IMR-90 (cell line): ENCODE measurements at regions not wholly inside any gene's neighbourhood (a gene's known extent, or its start where the extent isn't known, plus 50 kb on each side); places are given as distances from the start of the nearest gene placed in this dataset.

Experiments used
- ATAC-seq: fragments of 200-7000 bp; cut with Tn5 transposase; 2 replicates; pipeline ENCODE4 v1.9.1; 2020; ENCODE audit warnings: low read depth, mild to moderate bottlenecking, moderate library complexity
- BruUV-seq: library from RNA; stranded (reverse); fragments of 400-500 nt; replicated peaks from 2 replicates; lab custom pipeline; 2021; lab: Mats Ljungman, UMichigan
- CTCF ChIA-PET: fragments of 300-600 bp; formaldehyde crosslinking; extraction: SDS; loops from one replicate; lab custom pipeline; 2021; ENCODE audit warnings: antibody characterized with exemption; lab: Yijun Ruan, JAX
- POLR2A ChIA-PET: fragments of 300-600 bp; sonication (Branson Sonifier 250); formaldehyde crosslinking; loops from one replicate; lab custom pipeline; 2022; ENCODE audit warnings: antibody characterized with exemption; ENCODE audit not compliant: unreplicated experiment; lab: Charles Lee
- DNase-seq: peaks from one replicate; pipeline ENCODE4 v3.0.0; 2013
- H2AFZ ChIP-seq: replicated peaks from 2 replicates; pipeline ENCODE3; 2013; ENCODE audit warnings: low read length, mild to moderate bottlenecking; ENCODE audit not compliant: poor library complexity
- H2AK5ac ChIP-seq: 2 replicates; pipeline ENCODE4 v1.6.1; 2013; ENCODE audit warnings: low read depth, low read length, inconsistent platforms
- H2AK9ac ChIP-seq: replicated peaks from 2 replicates; pipeline ENCODE3; 2013; ENCODE audit warnings: mild to moderate bottlenecking, low read depth, low read length, moderate library complexity; ENCODE audit not compliant: poor library complexity
- H2BK120ac ChIP-seq: 2 replicates; pipeline ENCODE4 v1.6.1; 2013; ENCODE audit warnings: low read depth, low read length, inconsistent platforms
- H2BK15ac ChIP-seq: 3 replicates; pipeline ENCODE4 v1.6.1; 2013; ENCODE audit warnings: low read depth, low read length, inconsistent platforms
- H2BK20ac ChIP-seq: 2 replicates; pipeline ENCODE4 v1.6.1; 2013; ENCODE audit warnings: low read depth, mild to moderate bottlenecking, inconsistent platforms, low read length, moderate library complexity
- H2BK5ac ChIP-seq: 2 replicates; pipeline ENCODE4 v1.6.1; 2013; ENCODE audit warnings: mild to moderate bottlenecking, low read depth, low read length, inconsistent platforms; ENCODE audit not compliant: poor library complexity, severe bottlenecking
- H3K14ac ChIP-seq: replicated peaks from 2 replicates; pipeline ENCODE4 v1.6.1; 2013; ENCODE audit warnings: low read depth, low read length, inconsistent platforms
- H3K18ac ChIP-seq: 2 replicates; pipeline ENCODE4 v1.6.1; 2013; ENCODE audit warnings: low read depth, low read length, control low read depth
- H3K23ac ChIP-seq: 2 replicates; pipeline ENCODE4 v1.6.1; 2013; ENCODE audit warnings: low read depth, low read length, inconsistent platforms
- H3K27ac ChIP-seq: 2 replicates; pipeline ENCODE4 v1.5.1; 2013; ENCODE audit warnings: mild to moderate bottlenecking, control low read depth, low read length; ENCODE audit not compliant: insufficient read depth
- H3K27me3 ChIP-seq: 2 replicates; pipeline ENCODE4 v1.6.1; 2013; ENCODE audit warnings: low read length; ENCODE audit not compliant: control insufficient read depth, insufficient read depth
- H3K36me3 ChIP-seq: 2 replicates; pipeline ENCODE4 v1.6.1; 2013; ENCODE audit warnings: low read length, mixed read lengths; ENCODE audit not compliant: control insufficient read depth, insufficient read depth
- H3K4ac ChIP-seq: 2 replicates; pipeline ENCODE4 v1.6.1; 2013; ENCODE audit warnings: low read depth, low read length, inconsistent platforms
- H3K4me1 ChIP-seq: 2 replicates; pipeline ENCODE4 v1.6.1; 2013; ENCODE audit warnings: low read length, mixed read lengths; ENCODE audit not compliant: control insufficient read depth, insufficient read depth
- H3K4me2 ChIP-seq: 2 replicates; pipeline ENCODE4 v1.6.1; 2013; ENCODE audit warnings: low read depth, mild to moderate bottlenecking, control low read depth, low read length, moderate library complexity
- H3K4me3 ChIP-seq: 2 replicates; pipeline ENCODE4 v1.5.1; 2013; ENCODE audit warnings: low read depth, mild to moderate bottlenecking, control low read depth, low read length, moderate library complexity; ENCODE audit not compliant: insufficient read depth
- H3K56ac ChIP-seq: 2 replicates; pipeline ENCODE4 v1.6.1; 2013; ENCODE audit warnings: low read length, inconsistent platforms; ENCODE audit not compliant: insufficient read depth; ENCODE audit errors: extremely low read depth
- H3K79me1 ChIP-seq, 2 experiments: 2 replicates each; pipeline ENCODE4 v1.6.1; 2013; ENCODE audit warnings: low read length in 2 of 2, inconsistent platforms in 1 of 2, low read depth in 1 of 2
- H3K9ac ChIP-seq: 2 replicates; pipeline ENCODE4 v1.6.1; 2013; ENCODE audit warnings: low read depth, low read length, control low read depth
- H3K9me1 ChIP-seq: 2 replicates; pipeline ENCODE4 v1.6.1; 2013; ENCODE audit warnings: low read length, inconsistent platforms; ENCODE audit not compliant: insufficient read depth
- H3K9me3 ChIP-seq: 2 replicates; pipeline ENCODE4 v1.6.1; 2013; ENCODE audit warnings: low read length; ENCODE audit not compliant: control insufficient read depth, insufficient read depth
- H4K20me1 ChIP-seq: 2 replicates; pipeline ENCODE4 v1.6.1; 2013; ENCODE audit warnings: low read length, inconsistent platforms; ENCODE audit not compliant: insufficient read depth
- H4K5ac ChIP-seq: 2 replicates; pipeline ENCODE4 v1.6.1; 2013; ENCODE audit warnings: mild to moderate bottlenecking, low read depth, low read length, control low read depth
- H4K8ac ChIP-seq, 2 experiments: 2 replicates each; pipeline ENCODE4 v1.6.1; 2013; ENCODE audit warnings: low read depth in 2 of 2, low read length in 2 of 2, control low read depth in 1 of 2, inconsistent platforms in 1 of 2
- H4K91ac ChIP-seq: 2 replicates; pipeline ENCODE4 v1.6.1; 2013; ENCODE audit warnings: low read depth, low read length, inconsistent platforms; ENCODE audit not compliant: insufficient read depth
- FOS ChIP-seq: fragments of 150-350 bp; IDR thresholded peaks from 2 replicates; pipeline ENCODE4 v1.6.1; 2016; ENCODE audit warnings: low read depth, low read length
- WGBS, 2 experiments: methylation state at CpG; one replicate each; pipeline versions ENCODE4 v1.1.5 to v1.1.7; 2013; ENCODE audit warnings: missing lambda C conversion rate in 2 of 2; ENCODE audit not compliant: insufficient read length in 1 of 2; ENCODE audit errors: extremely low coverage in 2 of 2; 5-methylcytosine and 5-hydroxymethylcytosine counted together
- dilution Hi-C: fragments of 300-500 bp; cut with HindIII; formaldehyde crosslinking; loops from one replicate; pipeline ENCODE4 v1.14.3; 2018; ENCODE audit warnings: low sequenced_read_pairs; ENCODE audit not compliant: unreplicated experiment
- in situ Hi-C: fragments of 300-500 bp; cut with MboI; formaldehyde crosslinking; loops from 3 replicates; pipeline ENCODE4 v1.14.3; 2019; ENCODE audit warnings: low sequenced_read_pairs, inconsistent platforms, mixed read lengths
- intact Hi-C: fragments of 100-400 bp; cut with micrococcal nuclease; formaldehyde crosslinking; loops from 2 replicates; pipeline ENCODE4 v1.10.0; 2022
- TF ChIP-seq, protein P1 (sequence below): conservative IDR thresholded peaks from 2 replicates; pipeline ENCODE4 v1.5.1; 2012; ENCODE audit warnings: mild to moderate bottlenecking, low read depth, low read length, improper control_type of control experiment

DNA sequence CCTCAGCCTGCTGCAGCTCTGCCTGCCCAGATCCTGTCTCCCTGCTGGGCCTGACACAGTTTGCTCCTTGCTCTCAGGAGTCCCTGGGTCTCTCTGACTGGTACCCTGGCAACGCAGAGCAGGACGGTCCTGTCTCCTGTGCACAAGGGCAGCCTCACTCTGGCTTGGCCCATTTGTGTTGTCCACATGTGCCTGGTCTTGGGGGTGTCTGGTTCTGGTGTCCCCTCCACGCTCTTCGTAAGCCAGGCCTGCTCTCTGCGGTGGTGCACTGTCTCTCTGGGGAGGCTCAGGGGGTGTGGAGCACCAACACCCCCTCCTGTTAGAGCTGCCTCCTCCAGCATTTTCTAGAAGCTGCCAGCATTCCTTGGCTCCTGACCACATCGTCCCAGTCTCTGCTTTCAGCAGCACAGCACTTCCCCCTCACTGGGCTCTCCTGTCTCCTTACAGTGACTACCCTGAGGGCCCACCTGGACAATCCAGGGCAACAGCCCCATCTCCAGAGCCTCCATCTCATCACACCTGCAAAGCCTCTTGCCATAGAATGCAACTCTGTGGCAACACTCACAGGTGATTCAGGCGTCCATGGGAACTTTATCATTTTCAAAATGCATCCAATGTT, 235.6 kb upstream of the HS6ST1 start:
- H2BK5ac ChIP-seq = no peak overlapping the region
- no peaks in the 10 kb centered on the region for H3K9me1 ChIP-seq
- no peak overlapping the region for H4K8ac ChIP-seq
- no peak overlapping the region for H2BK20ac ChIP-seq
- dilution Hi-C loops = no loop called here
- peaks cover 5% of the 10 kb centered on the region; the same call in 1 of the 2 replicates for H3K9me3 ChIP-seq
- BruUV-seq = no TSS peak
- ATAC-seq = no peak
- POLR2A ChIA-PET = no interaction called here
- no peaks in the 10 kb centered on the region for H3K27me3 ChIP-seq
- H3K4me1 ChIP-seq = peaks cover 7% of the 10 kb centered on the region
- H2AK5ac ChIP-seq = no peak overlapping the region
- no peak overlapping the region for H3K4me2 ChIP-seq
- no peaks in the 10 kb centered on the region for H3K79me1 ChIP-seq
- no peak overlapping the region for H2BK15ac ChIP-seq
- H3K27ac ChIP-seq = no peak overlapping the region
- H3K18ac ChIP-seq = no peak overlapping the region
- in situ Hi-C loops = no loop called here
- H3K9ac ChIP-seq = no peak overlapping the region
- no peak overlapping the region for H3K23ac ChIP-seq
- CTCF ChIA-PET = no interaction called here
- H3K14ac ChIP-seq = no peak overlapping the region
- WGBS, 2 experiments = 92% methylated on average over 2 of the region's 7 CpGs; no CpG with 5 or more reads in 1 of the 2 experiments
- H3K4me3 ChIP-seq = no peak overlapping the region
- no peak overlapping the region for H2AFZ ChIP-seq
- H3K56ac ChIP-seq = no peak overlapping the region
- H2BK120ac ChIP-seq = no peak overlapping the region
- H3K36me3 ChIP-seq = no peaks in the 10 kb centered on the region; the same call in 1 of the 2 replicates
- no peak overlapping the region for H4K91ac ChIP-seq
- H3K4ac ChIP-seq = no peak overlapping the region
- DNase-seq = no peak
- H4K5ac ChIP-seq = no peak overlapping the region
- no peaks in the 10 kb centered on the region for H4K20me1 ChIP-seq
- TF ChIP-seq, protein P1, sequence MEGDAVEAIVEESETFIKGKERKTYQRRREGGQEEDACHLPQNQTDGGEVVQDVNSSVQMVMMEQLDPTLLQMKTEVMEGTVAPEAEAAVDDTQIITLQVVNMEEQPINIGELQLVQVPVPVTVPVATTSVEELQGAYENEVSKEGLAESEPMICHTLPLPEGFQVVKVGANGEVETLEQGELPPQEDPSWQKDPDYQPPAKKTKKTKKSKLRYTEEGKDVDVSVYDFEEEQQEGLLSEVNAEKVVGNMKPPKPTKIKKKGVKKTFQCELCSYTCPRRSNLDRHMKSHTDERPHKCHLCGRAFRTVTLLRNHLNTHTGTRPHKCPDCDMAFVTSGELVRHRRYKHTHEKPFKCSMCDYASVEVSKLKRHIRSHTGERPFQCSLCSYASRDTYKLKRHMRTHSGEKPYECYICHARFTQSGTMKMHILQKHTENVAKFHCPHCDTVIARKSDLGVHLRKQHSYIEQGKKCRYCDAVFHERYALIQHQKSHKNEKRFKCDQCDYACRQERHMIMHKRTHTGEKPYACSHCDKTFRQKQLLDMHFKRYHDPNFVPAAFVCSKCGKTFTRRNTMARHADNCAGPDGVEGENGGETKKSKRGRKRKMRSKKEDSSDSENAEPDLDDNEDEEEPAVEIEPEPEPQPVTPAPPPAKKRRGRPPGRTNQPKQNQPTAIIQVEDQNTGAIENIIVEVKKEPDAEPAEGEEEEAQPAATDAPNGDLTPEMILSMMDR = no peak
- no peak for TF ChIP-seq FOS
- intact Hi-C loops = no loop called here
- no peak overlapping the region for H2AK9ac ChIP-seq
